H9 (cell line): ENCODE measurements at regions not wholly inside any gene's neighbourhood (a gene's known extent, or its start where the extent isn't known, plus 50 kb on each side); places are given as distances from the start of the nearest gene placed in this dataset.
A peak's percentile ranks its signal among the peaks of the same experiment; 100 is the strongest.

Source experiments
- DNase-seq: peaks from one replicate; pipeline ENCODE4 v3.0.0-alpha.2; 2017
- H2AFZ ChIP-seq: one replicate; pipeline ENCODE4 v1.6.1; 2013; ENCODE audit warnings: mild to moderate bottlenecking, low read length, control low read depth, moderate library complexity
- H2AK5ac ChIP-seq: 2 replicates; pipeline ENCODE4 v1.6.1; 2013; ENCODE audit warnings: low read length, control low read depth, mixed read lengths; ENCODE audit not compliant: insufficient read length
- H2BK120ac ChIP-seq: one replicate; pipeline ENCODE4 v1.6.1; 2013; ENCODE audit warnings: low read depth, mild to moderate bottlenecking, low read length, control low read depth, inconsistent platforms; ENCODE audit not compliant: poor library complexity, severe bottlenecking
- H2BK12ac ChIP-seq: 2 replicates; pipeline ENCODE4 v1.6.1; 2013; ENCODE audit warnings: low read length, control low read depth, mixed read lengths, low read depth; ENCODE audit not compliant: insufficient read length
- H2BK15ac ChIP-seq: 2 replicates; pipeline ENCODE4 v1.6.1; 2013; ENCODE audit warnings: low read depth, low read length, control low read depth
- H2BK20ac ChIP-seq: one replicate; pipeline ENCODE4 v1.6.1; 2013; ENCODE audit warnings: low read depth, mild to moderate bottlenecking, low read length, control low read depth, inconsistent platforms; ENCODE audit not compliant: poor library complexity, severe bottlenecking
- H2BK5ac ChIP-seq: 2 replicates; pipeline ENCODE4 v1.6.1; 2013; ENCODE audit warnings: low read length, control low read depth, mixed read lengths; ENCODE audit not compliant: insufficient read length
- H3K14ac ChIP-seq: 2 replicates; pipeline ENCODE4 v1.6.1; 2013; ENCODE audit warnings: low read length, control low read depth; ENCODE audit not compliant: insufficient read depth
- H3K18ac ChIP-seq: 2 replicates; pipeline ENCODE4 v1.6.1; 2013; ENCODE audit warnings: low read depth, mild to moderate bottlenecking, mixed read lengths, low read length, control low read depth; ENCODE audit not compliant: insufficient read length
- H3K23ac ChIP-seq: 2 replicates; pipeline ENCODE4 v1.6.1; 2013; ENCODE audit warnings: low read length, control low read depth, mixed read lengths, low read depth; ENCODE audit not compliant: insufficient read length
- H3K23me2 ChIP-seq: 2 replicates; pipeline ENCODE4 v1.6.1; 2013; ENCODE audit warnings: low read depth, mild to moderate bottlenecking, mixed read lengths, low read length, control low read depth; ENCODE audit not compliant: insufficient read length, poor library complexity, severe bottlenecking
- H3K27ac ChIP-seq: 2 replicates; pipeline ENCODE4 v1.5.1; 2013; ENCODE audit warnings: low read length, control low read depth, mixed read lengths, low read depth; ENCODE audit not compliant: insufficient read length
- H3K27me3 ChIP-seq: 2 replicates; pipeline ENCODE4 v1.6.1; 2013; ENCODE audit warnings: low read length, control low read depth, inconsistent platforms; ENCODE audit not compliant: insufficient read depth
- H3K4ac ChIP-seq: 2 replicates; pipeline ENCODE4 v1.6.1; 2013; ENCODE audit warnings: low read depth, mild to moderate bottlenecking, control low read depth, inconsistent platforms, low read length, moderate library complexity
- H3K4me1 ChIP-seq: 2 replicates; pipeline ENCODE4 v1.6.1; 2013; ENCODE audit warnings: low read length, control low read depth, inconsistent platforms; ENCODE audit not compliant: insufficient read depth
- H3K4me2 ChIP-seq: 2 replicates; pipeline ENCODE4 v1.6.1; 2013; ENCODE audit warnings: low read length, control low read depth, mixed read lengths; ENCODE audit not compliant: insufficient read length, insufficient read depth
- H3K56ac ChIP-seq: 2 replicates; pipeline ENCODE4 v1.6.1; 2013; ENCODE audit warnings: low read depth, mild to moderate bottlenecking, mixed read lengths, low read length, control low read depth; ENCODE audit not compliant: insufficient read length
- H3K79me1 ChIP-seq: 2 replicates; pipeline ENCODE4 v1.6.1; 2013; ENCODE audit warnings: low read depth, mild to moderate bottlenecking, moderate library complexity, low read length, control low read depth, inconsistent platforms; ENCODE audit not compliant: insufficient read depth, poor library complexity, severe bottlenecking
- H3K79me2 ChIP-seq: 2 replicates; pipeline ENCODE4 v1.6.1; 2013; ENCODE audit warnings: low read length, control low read depth, inconsistent platforms; ENCODE audit not compliant: insufficient read depth
- H3K9ac ChIP-seq: 2 replicates; pipeline ENCODE4 v1.6.1; 2013; ENCODE audit warnings: low read length, control low read depth, mixed read lengths; ENCODE audit not compliant: insufficient read length; ENCODE audit errors: extremely low read depth
- H3K9me3 ChIP-seq: one replicate; pipeline ENCODE4 v1.6.1; 2013; ENCODE audit warnings: low read depth, low read length, inconsistent platforms; ENCODE audit not compliant: control insufficient read depth
- H3T11ph ChIP-seq: one replicate; pipeline ENCODE4 v1.6.1; 2013; ENCODE audit warnings: mild to moderate bottlenecking, low read length, control low read depth, inconsistent platforms
- H4K20me1 ChIP-seq: one replicate; pipeline ENCODE4 v1.6.1; 2013; ENCODE audit not compliant: control insufficient read depth, insufficient read length, insufficient read depth
- H4K5ac ChIP-seq: 2 replicates; pipeline ENCODE4 v1.6.1; 2013; ENCODE audit warnings: low read depth, mild to moderate bottlenecking, mixed read lengths, low read length, control low read depth; ENCODE audit not compliant: insufficient read length
- H4K8ac ChIP-seq: replicated peaks from 2 replicates; pipeline ENCODE4 v1.6.1; 2013; ENCODE audit warnings: low read length, control low read depth, mixed read lengths, low read depth; ENCODE audit not compliant: insufficient read length
- H4K91ac ChIP-seq: 2 replicates; pipeline ENCODE4 v1.6.1; 2013; ENCODE audit warnings: low read depth, mild to moderate bottlenecking, moderate library complexity, mixed read lengths, low read length, control low read depth; ENCODE audit not compliant: insufficient read length
- H3K27ac Mint-ChIP-seq, 3 experiments: 2 replicates in 2 of 3; 3 replicates in 1 of 3; pipeline ENCODE4 v1.8.0; 2020 to 2021; ENCODE audit warnings: mixed read lengths in 3 of 3, mild to moderate bottlenecking in 1 of 3, moderate library complexity in 1 of 3
- H3K27me3 Mint-ChIP-seq: 2 replicates; pipeline ENCODE4 v1.8.0; 2021; ENCODE audit warnings: low read depth, mild to moderate bottlenecking, moderate library complexity, mixed read lengths
- H3K36me3 Mint-ChIP-seq, 3 experiments: 2 replicates in 2 of 3; 3 replicates in 1 of 3; pipeline ENCODE4 v1.8.0; 2020 to 2021; ENCODE audit warnings: low read depth in 3 of 3, mixed read lengths in 3 of 3; ENCODE audit not compliant: insufficient read depth in 1 of 3
- H3K4me1 Mint-ChIP-seq, 2 experiments: 2 replicates each; pipeline ENCODE4 v1.8.0; 2020; ENCODE audit warnings: mixed read lengths in 2 of 2
- H3K4me3 Mint-ChIP-seq, 2 experiments: 2 replicates in 1 of 2; 3 replicates in 1 of 2; pipeline ENCODE4 v1.8.0; 2020 to 2021; ENCODE audit warnings: mild to moderate bottlenecking in 2 of 2, mixed read lengths in 2 of 2, moderate library complexity in 1 of 2
- H3K9me3 Mint-ChIP-seq, 2 experiments: 2 replicates in 1 of 2; 3 replicates in 1 of 2; pipeline ENCODE4 v1.8.0; 2020; ENCODE audit warnings: mild to moderate bottlenecking in 2 of 2, mixed read lengths in 2 of 2, moderate library complexity in 1 of 2
- WGBS: extraction: QIAGEN DNeasy Blood & Tissue Kit; methylation state at CpG from one replicate; pipeline ENCODE4 v1.1.7; 2013; ENCODE audit warnings: missing lambda C conversion rate, low lambda C conversion rate, mixed read lengths; ENCODE audit not compliant: insufficient read length; ENCODE audit errors: extremely low coverage; 5-methylcytosine and 5-hydroxymethylcytosine counted together
- TF ChIP-seq, protein P1 (sequence below): fragments of 200-600 bp; sonication (generic); conservative IDR thresholded peaks from 3 replicates; pipeline ENCODE4 v1.8.0; 2021; ENCODE audit warnings: antibody characterized with exemption, mild to moderate bottlenecking

- Histone ChIP-seq H3K9me3 (no peaks in the 10 kb centered on the region), H4K91ac (no peak overlapping the region), H2BK15ac (no peak overlapping the region), H3K79me2 (no peaks in the 10 kb centered on the region), H3K23ac (no peak overlapping the region), H4K5ac (no peak overlapping the region), H3K4me2 (no peak overlapping the region), H2AFZ (no peak overlapping the region), H3K56ac (no peak overlapping the region), H3K27me3 (no peaks in the 10 kb centered on the region), H3K18ac (no peak overlapping the region), H3K79me1 (no peaks in the 10 kb centered on the region), H3K14ac (no peak overlapping the region), H4K20me1 (no peaks in the 10 kb centered on the region), H3K4me1 (no peaks in the 10 kb centered on the region; the same call in 1 of the 2 replicates), H3T11ph (no peak overlapping the region), H2BK12ac (no peak overlapping the region), H4K8ac (no peak overlapping the region), H2AK5ac (no peak overlapping the region), H2BK5ac (no peak overlapping the region), H3K9ac (no peak overlapping the region), H3K4ac (no peak overlapping the region), H2BK120ac (peak overlapping the region; percentile 67), H3K23me2 (no peaks in the 10 kb centered on the region), H3K27ac (no peak overlapping the region), H2BK20ac (no peak overlapping the region)
- no peak overlapping the region for H3K4me3 Mint-ChIP-seq
- H3K9me3 Mint-ChIP-seq = no peaks in the 10 kb centered on the region
- DNase-seq = peak; percentile 63
- H3K27ac Mint-ChIP-seq = peak overlapping the region in 1 of 3 experiments; percentile 32; a peak in 2 of 7 replicates
- H3K4me1 Mint-ChIP-seq = peaks cover 0 to 6% of the 10 kb centered on the region in 2 experiments; a peak in 2 of 4 replicates
- no CpG with 5 or more reads among the region's 8 CpGs for WGBS
- TF ChIP-seq, protein P1, sequence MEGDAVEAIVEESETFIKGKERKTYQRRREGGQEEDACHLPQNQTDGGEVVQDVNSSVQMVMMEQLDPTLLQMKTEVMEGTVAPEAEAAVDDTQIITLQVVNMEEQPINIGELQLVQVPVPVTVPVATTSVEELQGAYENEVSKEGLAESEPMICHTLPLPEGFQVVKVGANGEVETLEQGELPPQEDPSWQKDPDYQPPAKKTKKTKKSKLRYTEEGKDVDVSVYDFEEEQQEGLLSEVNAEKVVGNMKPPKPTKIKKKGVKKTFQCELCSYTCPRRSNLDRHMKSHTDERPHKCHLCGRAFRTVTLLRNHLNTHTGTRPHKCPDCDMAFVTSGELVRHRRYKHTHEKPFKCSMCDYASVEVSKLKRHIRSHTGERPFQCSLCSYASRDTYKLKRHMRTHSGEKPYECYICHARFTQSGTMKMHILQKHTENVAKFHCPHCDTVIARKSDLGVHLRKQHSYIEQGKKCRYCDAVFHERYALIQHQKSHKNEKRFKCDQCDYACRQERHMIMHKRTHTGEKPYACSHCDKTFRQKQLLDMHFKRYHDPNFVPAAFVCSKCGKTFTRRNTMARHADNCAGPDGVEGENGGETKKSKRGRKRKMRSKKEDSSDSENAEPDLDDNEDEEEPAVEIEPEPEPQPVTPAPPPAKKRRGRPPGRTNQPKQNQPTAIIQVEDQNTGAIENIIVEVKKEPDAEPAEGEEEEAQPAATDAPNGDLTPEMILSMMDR = no peak
- H3K36me3 Mint-ChIP-seq = no peaks in the 10 kb centered on the region
- no peaks in the 10 kb centered on the region for H3K27me3 Mint-ChIP-seq
Measured at GRCh38 chr3:167110901-167111300, 269.2 kb downstream of the ZBBX start.
